GM19351 (cell line): ENCODE measurements at regions not wholly inside any gene's neighbourhood (a gene's known extent, or its start where the extent isn't known, plus 50 kb on each side); places are given as distances from the start of the nearest gene placed in this dataset.

ENCODE experiments used
- ATAC-seq: cut with Tn5 transposase; IDR thresholded peaks from one replicate; pipeline ENCODE4 v1.9.1; 2021; ENCODE audit warnings: mild to moderate bottlenecking, moderate library complexity; ENCODE audit not compliant: unreplicated experiment

GRCh38 chr5:74382987-74383593 is 257.4 kb downstream of the ENC1 start:
- ATAC-seq, result no peak

DNA sequence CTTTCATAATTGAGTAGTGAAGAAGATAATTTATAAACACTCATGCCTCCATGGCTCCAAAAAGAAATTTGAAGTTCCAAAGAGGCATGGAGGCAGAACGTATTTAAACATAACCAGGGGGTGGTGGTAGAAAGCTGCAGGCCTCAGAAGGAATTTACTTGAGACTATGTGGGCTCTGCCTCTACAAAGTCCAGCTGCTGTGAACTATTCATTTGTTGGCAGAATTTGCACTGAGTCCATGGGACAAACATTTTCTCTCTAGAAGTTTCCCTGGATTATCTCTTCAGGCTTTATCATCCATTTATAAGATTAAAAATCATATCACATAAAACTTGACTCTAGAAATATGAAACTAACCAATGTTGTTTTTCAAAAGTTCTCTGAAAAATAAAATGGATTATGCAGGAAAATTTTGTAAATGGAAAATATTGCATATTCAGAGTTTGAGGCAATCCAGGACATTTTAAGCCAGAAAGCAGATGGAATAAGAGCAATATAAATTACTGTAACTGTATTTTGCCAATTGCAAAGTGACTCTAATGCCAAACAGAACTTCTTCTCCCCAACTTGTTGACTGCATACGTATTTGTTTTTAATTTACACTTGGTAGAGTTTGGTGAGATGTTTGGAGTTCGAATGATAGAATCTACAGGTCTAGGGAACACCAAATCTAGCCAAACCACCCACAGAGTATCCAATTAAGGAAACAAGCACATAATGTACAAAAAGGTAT is 258.2 kb downstream of the ENC1 start:
- ATAC-seq, result no peak

DNA sequence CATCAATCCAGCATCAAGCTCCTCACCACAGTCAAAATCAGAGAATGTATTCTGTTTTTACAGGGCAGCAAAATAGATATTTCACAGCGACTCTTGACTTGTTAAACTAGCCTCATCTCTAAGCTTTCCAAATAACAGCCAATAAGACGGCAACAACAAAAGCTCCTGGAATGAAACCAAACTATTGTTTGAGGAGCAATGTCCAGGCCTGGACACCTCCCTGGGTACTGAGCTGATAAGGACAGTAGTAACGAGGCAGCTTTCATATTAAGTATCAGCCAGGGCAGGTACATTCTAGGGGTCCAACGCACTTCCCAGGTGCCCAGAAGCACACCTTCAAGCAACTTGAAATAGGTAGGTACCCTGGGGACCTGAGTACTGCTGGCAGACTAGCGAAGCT is 260.3 kb downstream of the ENC1 start:
- ATAC-seq, result no peak

DNA sequence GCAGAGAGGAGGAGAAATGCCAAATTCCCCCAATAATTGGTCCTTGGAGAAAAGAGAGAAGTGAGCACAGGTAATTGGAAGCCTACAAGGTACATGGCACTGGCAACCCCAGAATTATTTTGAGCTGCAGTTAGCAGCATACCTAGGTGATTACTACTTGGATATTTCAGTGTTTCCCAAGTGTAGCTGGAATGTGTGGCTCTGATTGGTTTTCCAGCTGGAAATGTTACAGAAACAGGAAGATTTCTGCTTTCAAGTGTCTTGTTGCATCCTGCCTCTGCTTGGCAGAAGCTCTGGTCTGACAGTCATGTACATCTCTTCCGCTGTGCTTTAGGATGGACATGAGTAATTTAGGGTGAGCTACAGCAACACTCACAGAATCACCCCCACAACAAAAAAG is 262.1 kb downstream of the ENC1 start:
- ATAC-seq, result no peak

DNA sequence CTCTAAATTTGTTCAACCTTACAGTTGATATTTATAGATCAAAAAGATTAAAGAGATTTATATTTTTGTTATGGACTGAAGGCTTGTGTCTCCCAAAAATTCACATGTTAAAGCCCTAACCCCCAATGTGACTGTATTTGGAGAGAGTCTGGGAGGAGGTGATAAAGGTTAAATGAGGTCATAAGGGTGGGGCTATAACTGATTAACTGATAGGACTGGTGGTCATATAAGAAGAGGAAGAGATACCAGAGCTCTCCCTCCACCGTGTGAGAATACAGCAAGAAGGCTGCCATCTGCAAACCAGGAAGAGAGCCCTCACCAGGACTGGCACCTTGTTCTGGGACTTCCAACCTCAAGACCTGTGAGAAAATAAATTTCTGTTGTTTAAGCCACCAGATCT is 264.3 kb downstream of the ENC1 start:
- no peak for ATAC-seq

DNA sequence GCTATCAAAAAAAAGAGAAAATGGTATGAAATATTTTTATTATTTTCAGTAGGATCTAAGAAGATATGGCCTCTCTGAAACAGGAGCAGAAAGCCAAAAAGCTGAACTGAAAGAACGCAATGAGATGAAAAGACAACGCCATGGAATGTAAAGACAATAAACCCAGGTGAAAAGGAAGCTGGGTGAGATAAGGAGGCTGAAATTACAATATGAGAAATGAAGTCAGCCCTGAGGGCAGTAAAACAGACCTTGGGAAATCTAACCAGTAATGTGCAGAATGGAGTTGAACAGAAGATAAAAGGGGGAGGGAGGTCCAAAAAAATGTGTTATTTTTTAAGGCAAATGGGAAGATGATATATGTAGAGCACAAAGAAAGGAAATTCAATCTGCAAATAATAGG is 265.3 kb downstream of the ENC1 start:
- no peak for ATAC-seq

- ATAC-seq, result no peak
Measured at GRCh38 chr5:74374656-74375055, 265.9 kb downstream of the ENC1 start.

- ATAC-seq, result no peak
Measured at GRCh38 chr5:74373076-74373475, 267.5 kb downstream of the ENC1 start.

DNA sequence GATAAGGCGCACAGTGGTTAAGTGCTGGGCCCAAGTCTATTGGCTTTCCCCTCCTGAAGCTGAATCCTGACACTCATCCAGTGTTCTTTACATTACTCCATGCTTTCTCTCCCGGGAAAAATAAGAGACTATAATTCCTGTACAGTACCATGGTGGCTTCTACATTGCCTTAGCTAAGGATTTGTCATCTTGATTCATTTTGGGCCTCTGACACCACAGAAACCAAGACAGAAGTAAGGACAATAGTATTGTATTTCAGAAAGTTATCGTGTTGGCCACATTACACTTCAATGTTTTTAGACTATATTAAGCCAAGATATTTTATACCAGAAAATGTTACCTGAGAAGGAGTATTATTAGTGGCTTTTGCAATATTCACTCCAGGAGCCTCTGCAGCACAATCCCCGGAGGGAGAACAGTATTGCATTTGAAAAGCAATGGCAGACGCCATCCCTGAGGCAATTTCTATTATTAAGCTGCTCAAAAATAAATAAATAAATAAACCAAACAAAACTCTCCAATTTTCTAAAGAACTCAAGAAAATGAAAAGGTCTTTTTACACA is 267.9 kb downstream of the ENC1 start:
- no peak for ATAC-seq

GRCh38 chr5:74372051-74372450 is 268.5 kb downstream of the ENC1 start:
- ATAC-seq, result no peak

- no peak for ATAC-seq
Measured at GRCh38 chr5:74371621-74372020, 268.9 kb downstream of the ENC1 start.

DNA sequence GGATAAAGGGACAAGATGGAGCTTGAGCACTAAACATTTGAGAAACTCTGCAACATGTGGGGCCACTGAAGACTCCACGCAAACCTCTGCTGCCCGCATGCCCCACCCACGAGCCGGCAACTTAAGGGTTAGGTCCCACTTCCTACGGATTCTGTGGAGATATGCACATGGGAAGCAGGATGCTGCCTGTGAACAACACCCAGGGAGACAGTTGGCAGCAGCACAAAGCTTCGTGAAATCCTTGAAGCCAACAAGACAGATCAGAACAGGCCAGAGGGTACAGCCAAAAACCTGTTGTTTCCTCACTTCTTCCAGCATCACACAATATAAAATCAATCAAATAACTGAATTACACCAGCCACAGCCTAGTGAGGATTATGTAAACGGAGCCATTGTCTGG is 270.4 kb downstream of the ENC1 start:
- no peak for ATAC-seq

- ATAC-seq, result no peak
Measured at GRCh38 chr5:74369173-74369572, 271.4 kb downstream of the ENC1 start.

- ATAC-seq, result no peak
Measured at GRCh38 chr5:74367934-74368333, 272.6 kb downstream of the ENC1 start.

DNA sequence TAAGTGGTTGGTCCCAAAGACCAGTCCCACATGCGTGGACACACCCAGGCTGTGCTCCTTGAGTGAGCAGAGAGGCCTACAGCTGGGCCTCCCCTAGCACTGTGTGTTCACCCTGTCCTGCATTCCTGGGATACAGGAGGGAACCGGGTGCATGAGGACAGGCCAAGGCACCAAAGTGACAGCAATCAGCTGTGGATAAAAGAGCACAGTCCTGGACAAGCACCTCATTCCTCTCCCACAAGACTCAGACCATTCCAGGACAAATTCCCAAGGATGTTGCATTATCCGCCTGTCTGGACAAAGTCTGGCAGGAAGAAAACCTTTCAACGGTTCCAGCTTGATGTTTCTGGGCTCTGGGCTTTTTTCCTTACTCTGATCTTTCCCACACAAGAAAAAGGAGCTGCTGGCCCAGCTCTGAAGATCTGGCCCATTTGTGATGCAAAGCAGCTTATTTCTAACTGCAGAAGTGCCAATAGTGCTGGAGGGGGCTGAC is 273.2 kb downstream of the ENC1 start:
- ATAC-seq, result no peak

DNA sequence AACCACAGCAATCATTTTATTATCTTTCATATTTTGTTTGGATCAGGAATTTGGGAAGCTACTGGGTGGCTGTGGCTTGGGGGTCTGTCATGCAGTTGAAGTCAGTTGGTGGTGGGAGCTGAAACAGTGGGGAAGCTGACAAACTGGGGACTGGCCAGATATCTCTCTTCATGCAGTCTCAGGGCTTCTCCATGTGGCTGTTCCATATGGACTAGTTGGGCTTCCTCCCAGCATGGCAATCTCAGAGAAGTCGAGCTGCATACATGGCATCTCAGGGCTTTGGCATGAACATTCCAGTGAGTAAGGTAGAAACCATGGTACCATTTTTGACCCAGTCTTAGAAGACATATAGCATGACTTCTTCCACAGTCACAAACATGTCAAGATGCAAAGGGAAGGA is 274.8 kb downstream of the ENC1 start:
- no peak for ATAC-seq

- no peak for ATAC-seq
Measured at GRCh38 chr5:74364507-74364906, 276.0 kb downstream of the ENC1 start.

GRCh38 chr5:74363603-74364205 is 276.8 kb downstream of the ENC1 start:
- ATAC-seq, result no peak

DNA sequence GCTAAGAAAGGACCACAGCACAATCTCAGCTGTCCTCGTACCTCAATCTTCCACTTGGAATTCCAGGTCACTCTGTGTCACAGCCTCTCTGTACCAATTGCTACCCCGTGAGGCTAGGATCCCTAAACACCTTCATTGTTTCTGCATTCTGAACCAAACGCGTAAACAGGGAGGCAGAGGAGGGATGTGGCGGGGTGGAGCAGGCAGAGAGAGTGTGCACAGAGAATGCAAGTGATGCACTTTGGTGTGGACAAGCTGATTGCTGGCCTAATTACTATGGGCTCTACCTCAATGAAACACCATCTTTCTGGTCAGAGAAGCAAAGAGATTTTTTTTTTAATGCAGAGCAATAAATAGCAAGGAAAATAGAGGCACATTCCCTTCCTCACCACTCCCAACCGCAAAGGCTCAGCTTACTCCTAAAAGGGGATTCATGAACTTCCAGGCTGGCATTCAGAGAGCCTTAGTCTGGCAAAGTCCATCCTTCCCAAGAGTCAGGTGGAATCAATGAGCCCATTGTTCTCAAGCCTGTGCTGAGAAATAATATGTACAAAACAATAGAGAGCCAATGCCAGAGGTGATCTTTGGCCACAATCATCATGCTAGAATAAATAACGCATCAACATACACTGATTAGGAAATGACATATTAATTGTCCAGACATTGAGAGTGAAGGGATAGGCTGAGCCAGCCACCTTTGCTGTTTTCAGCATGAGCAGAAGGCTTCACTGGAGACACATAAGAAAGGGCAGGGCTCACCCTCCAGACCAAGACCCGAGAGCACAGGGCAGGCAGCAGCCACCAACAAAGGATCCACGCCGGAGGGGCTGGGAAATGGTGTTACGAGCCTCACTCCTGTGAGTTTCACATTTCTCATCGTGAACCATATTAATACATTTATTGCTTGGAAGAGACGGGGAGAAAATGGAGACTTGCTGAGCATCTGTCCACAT is 278.8 kb downstream of the ENC1 start:
- no peak for ATAC-seq

- no peak for ATAC-seq
Measured at GRCh38 chr5:74360535-74361210, 279.9 kb downstream of the ENC1 start.
